Esophagus squamous epithelium (tissue), 4 donors: ENCODE measurements at regions not wholly inside any gene's neighbourhood (a gene's known extent, or its start where the extent isn't known, plus 50 kb on each side); places are given as distances from the start of the nearest gene placed in this dataset.

Experiments
- POLR2A ChIP-seq, 4 donors: fragments of 450-650 bp; IDR thresholded peaks; one replicate each; pipeline ENCODE4 v1.6.1; 2017; ENCODE audit warnings: antibody characterized with exemption in 4 of 4, mild to moderate bottlenecking in 4 of 4, moderate library complexity in 3 of 4
- TF ChIP-seq, protein P1 (sequence below), 6 experiments: fragments of 450-650 bp in 4 of 6; fragments of 200-600 bp in 2 of 6; sonication (generic) in 2 of 6; IDR thresholded peaks; one replicate each; pipeline ENCODE4 v1.5.1; 2016 to 2019; ENCODE audit warnings: antibody characterized with exemption in 6 of 6, mild to moderate bottlenecking in 4 of 6, moderate library complexity in 4 of 6

DNA sequence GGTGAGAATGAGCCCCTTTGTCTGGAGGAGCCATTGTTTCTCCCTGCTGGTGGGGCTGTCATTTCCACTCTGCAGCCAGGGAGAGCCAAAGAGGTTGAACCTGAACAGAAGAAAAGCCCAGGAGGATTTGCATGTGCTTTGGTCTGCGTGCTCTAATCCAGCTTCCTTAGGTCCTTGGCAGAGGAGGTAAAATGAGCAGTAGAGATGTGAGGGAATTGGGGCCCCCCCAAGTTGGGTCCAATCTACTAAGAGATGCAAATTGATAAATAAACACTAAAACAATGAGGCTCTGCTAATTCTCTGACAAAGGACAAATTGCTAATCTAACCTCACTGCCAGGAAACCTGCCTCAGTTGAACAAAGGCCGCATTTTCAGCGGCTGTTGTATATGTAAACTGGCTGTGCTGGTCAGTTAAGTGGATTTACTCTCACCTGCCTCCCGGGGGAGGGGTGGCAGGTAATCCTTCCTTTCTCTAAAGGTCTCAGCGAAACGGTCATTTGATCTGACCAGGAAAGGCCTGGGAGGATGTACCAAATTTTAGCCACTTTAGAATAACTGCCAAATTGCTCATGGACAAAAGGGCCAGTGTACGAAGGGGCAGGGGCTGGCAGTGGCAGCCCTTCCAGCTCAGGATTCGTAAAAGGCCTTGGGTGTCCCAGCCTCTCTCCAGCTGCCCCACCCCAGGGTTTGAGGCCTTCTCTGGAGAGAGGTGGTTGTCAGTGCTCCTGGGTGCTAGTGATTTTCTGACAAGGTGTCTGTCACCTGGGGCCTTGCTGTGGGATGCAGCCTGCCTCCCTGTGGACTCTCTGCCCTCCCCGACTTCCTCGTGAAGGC, 193.6 kb downstream of the MIB1 start:
- TF ChIP-seq POLR2A (IDR thresholded peaks at IDR 0.05): no peak
- TF ChIP-seq, protein P1, sequence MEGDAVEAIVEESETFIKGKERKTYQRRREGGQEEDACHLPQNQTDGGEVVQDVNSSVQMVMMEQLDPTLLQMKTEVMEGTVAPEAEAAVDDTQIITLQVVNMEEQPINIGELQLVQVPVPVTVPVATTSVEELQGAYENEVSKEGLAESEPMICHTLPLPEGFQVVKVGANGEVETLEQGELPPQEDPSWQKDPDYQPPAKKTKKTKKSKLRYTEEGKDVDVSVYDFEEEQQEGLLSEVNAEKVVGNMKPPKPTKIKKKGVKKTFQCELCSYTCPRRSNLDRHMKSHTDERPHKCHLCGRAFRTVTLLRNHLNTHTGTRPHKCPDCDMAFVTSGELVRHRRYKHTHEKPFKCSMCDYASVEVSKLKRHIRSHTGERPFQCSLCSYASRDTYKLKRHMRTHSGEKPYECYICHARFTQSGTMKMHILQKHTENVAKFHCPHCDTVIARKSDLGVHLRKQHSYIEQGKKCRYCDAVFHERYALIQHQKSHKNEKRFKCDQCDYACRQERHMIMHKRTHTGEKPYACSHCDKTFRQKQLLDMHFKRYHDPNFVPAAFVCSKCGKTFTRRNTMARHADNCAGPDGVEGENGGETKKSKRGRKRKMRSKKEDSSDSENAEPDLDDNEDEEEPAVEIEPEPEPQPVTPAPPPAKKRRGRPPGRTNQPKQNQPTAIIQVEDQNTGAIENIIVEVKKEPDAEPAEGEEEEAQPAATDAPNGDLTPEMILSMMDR (IDR thresholded peaks at IDR 0.05): no peak
